ENCODE measurements at regions not wholly inside any gene's neighbourhood (a gene's known extent, or its start where the extent isn't known, plus 50 kb on each side); places are given as distances from the start of the nearest gene placed in this dataset.

DNA sequence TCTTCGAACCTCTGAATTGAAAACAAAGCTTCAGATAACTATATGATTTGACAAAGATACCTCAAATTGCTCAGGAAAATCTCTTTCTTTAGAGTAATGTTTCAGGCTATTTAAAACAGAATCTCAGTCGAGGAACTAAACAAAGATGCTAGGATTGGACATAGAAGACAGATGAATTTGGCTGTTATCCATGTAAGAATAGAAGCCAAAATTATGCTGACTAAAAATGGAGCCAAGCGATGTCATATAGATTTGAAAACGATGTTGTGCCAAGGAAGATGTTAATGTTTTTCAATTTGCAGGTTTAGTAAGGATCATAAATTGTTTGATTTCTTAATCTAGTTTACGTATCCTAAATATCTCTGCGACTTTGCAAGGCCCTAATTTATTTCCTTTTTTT, 295.9 kb downstream of the FOXG1 start:
- Histone ChIP-seq H3K79me2 (ENCODE audit: control insufficient read depth, insufficient read depth, low read length, unreplicated experiment) (no peaks in the 10 kb centered on the region), H3K27me3 (ENCODE audit: insufficient read depth, low read length) (no peaks in the 10 kb centered on the region), H3K4me1 (ENCODE audit: control insufficient read depth, insufficient read depth, low read length, unreplicated experiment) (no peaks in the 10 kb centered on the region), H3K36me3 (ENCODE audit: insufficient read depth, low read length) (no peaks in the 10 kb centered on the region), H2AFZ (ENCODE audit: low read length, unreplicated experiment) (no peak overlapping the region), H3K27ac (ENCODE audit: low read depth, low read length) (no peak overlapping the region), H3K4me3 (ENCODE audit: low read depth, low read length) (no peak overlapping the region)

DNA sequence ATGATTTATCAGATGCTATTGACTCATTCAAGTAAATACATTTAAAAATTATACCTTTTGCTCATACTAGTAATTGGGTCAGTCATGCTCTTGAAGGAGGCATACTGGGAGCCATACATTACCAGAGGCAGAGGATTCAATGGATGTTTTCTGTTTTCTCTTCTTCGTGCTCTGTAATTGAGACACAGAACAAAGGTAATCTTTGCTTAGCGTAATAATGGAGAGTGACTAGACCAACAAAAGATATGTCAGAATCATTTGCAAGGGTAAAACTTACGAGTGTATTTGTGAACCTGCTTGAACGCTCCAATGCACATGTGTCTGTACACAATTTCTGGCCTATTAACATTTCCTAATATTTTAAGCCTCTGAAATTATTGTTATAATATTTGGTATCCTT, 296.4 kb downstream of the FOXG1 start:
- H3K4me1 ChIP-seq (ENCODE audit: control insufficient read depth, insufficient read depth, low read length, unreplicated experiment), result no peaks in the 10 kb centered on the region
- no peak overlapping the region for H3K4me3 ChIP-seq (ENCODE audit: low read depth, low read length)
- no peaks in the 10 kb centered on the region for H3K36me3 ChIP-seq (ENCODE audit: insufficient read depth, low read length)
- no peak overlapping the region for H3K27ac ChIP-seq (ENCODE audit: low read depth, low read length)
- no peaks in the 10 kb centered on the region for H3K79me2 ChIP-seq (ENCODE audit: control insufficient read depth, insufficient read depth, low read length, unreplicated experiment)
- H3K27me3 ChIP-seq (ENCODE audit: insufficient read depth, low read length), result no peaks in the 10 kb centered on the region
- H2AFZ ChIP-seq (ENCODE audit: low read length, unreplicated experiment), result no peak overlapping the region

- Histone ChIP-seq H3K27me3 (ENCODE audit: insufficient read depth, low read length) (no peaks in the 10 kb centered on the region), H3K4me3 (ENCODE audit: low read depth, low read length) (no peak overlapping the region), H3K27ac (ENCODE audit: low read depth, low read length) (no peak overlapping the region), H3K4me1 (ENCODE audit: control insufficient read depth, insufficient read depth, low read length, unreplicated experiment) (no peaks in the 10 kb centered on the region), H3K79me2 (ENCODE audit: control insufficient read depth, insufficient read depth, low read length, unreplicated experiment) (no peaks in the 10 kb centered on the region), H2AFZ (ENCODE audit: low read length, unreplicated experiment) (no peak overlapping the region), H3K36me3 (ENCODE audit: insufficient read depth, low read length) (no peaks in the 10 kb centered on the region)
Measured at GRCh38 chr14:29064305-29064900, 297.8 kb downstream of the FOXG1 start.

DNA sequence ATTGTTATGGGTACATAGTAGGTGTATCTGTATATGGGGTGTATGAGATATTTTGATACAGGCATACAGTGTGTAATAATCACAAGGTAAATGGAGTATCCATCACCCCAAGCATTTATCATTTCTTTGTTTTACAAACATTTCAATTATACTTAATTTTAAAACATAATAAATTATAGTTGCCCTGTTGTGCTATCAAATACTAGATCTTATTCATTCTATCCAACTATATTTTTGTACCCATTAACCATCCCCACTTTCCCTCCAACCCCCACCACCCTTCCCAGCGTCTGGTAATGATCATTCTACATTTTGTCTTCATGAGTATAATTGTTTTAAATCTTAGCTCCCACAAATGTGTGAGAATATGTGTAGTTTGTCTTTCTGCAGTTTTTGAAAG, 302.6 kb downstream of the FOXG1 start:
- no peaks in the 10 kb centered on the region for H3K79me2 ChIP-seq (ENCODE audit: control insufficient read depth, insufficient read depth, low read length, unreplicated experiment)
- H3K27me3 ChIP-seq (ENCODE audit: insufficient read depth, low read length), result no peaks in the 10 kb centered on the region
- no peak overlapping the region for H2AFZ ChIP-seq (ENCODE audit: low read length, unreplicated experiment)
- H3K4me3 ChIP-seq (ENCODE audit: low read depth, low read length), result no peak overlapping the region
- no peaks in the 10 kb centered on the region for H3K36me3 ChIP-seq (ENCODE audit: insufficient read depth, low read length)
- H3K27ac ChIP-seq (ENCODE audit: low read depth, low read length), result no peak overlapping the region
- H3K4me1 ChIP-seq (ENCODE audit: control insufficient read depth, insufficient read depth, low read length, unreplicated experiment), result no peaks in the 10 kb centered on the region

DNA sequence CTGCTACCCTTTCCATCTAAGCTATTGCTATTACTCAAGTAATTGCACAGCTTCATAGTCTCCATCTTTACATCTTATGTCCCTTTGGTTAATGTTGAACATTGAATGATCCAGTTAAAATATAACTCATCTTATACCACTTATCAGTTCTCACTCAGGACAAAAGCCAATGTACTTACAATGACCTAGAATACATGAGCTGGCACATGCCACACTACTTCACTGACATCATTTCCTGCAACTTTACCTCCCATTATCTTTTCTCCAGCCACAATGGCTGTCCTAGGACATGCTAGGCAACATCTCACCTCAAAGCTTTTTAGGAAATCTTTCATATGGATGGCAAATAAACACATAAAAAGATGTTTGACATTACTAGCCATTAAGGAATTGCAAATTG, 309.2 kb downstream of the FOXG1 start:
- no peaks in the 10 kb centered on the region for H3K36me3 ChIP-seq (ENCODE audit: insufficient read depth, low read length)
- H3K27ac ChIP-seq (ENCODE audit: low read depth, low read length), result no peak overlapping the region
- H2AFZ ChIP-seq (ENCODE audit: low read length, unreplicated experiment), result no peak overlapping the region
- no peaks in the 10 kb centered on the region for H3K4me1 ChIP-seq (ENCODE audit: control insufficient read depth, insufficient read depth, low read length, unreplicated experiment)
- H3K4me3 ChIP-seq (ENCODE audit: low read depth, low read length), result no peak overlapping the region
- H3K79me2 ChIP-seq (ENCODE audit: control insufficient read depth, insufficient read depth, low read length, unreplicated experiment), result no peaks in the 10 kb centered on the region
- H3K27me3 ChIP-seq (ENCODE audit: insufficient read depth, low read length), result no peaks in the 10 kb centered on the region

GRCh38 chr14:29077916-29078315, 311.3 kb downstream of the FOXG1 start:
- Histone ChIP-seq H3K79me2 (ENCODE audit: control insufficient read depth, insufficient read depth, low read length, unreplicated experiment) (no peaks in the 10 kb centered on the region), H2AFZ (ENCODE audit: low read length, unreplicated experiment) (no peak overlapping the region), H3K4me3 (ENCODE audit: low read depth, low read length) (no peak overlapping the region), H3K27me3 (ENCODE audit: insufficient read depth, low read length) (no peaks in the 10 kb centered on the region), H3K27ac (ENCODE audit: low read depth, low read length) (no peak overlapping the region), H3K36me3 (ENCODE audit: insufficient read depth, low read length) (no peaks in the 10 kb centered on the region), H3K4me1 (ENCODE audit: control insufficient read depth, insufficient read depth, low read length, unreplicated experiment) (no peaks in the 10 kb centered on the region)

GRCh38 chr14:29078810-29079522, 312.4 kb downstream of the FOXG1 start:
- Histone ChIP-seq H3K36me3 (ENCODE audit: insufficient read depth, low read length) (no peaks in the 10 kb centered on the region), H3K4me3 (ENCODE audit: low read depth, low read length) (no peak overlapping the region), H3K4me1 (ENCODE audit: control insufficient read depth, insufficient read depth, low read length, unreplicated experiment) (no peaks in the 10 kb centered on the region), H3K27me3 (ENCODE audit: insufficient read depth, low read length) (no peaks in the 10 kb centered on the region), H3K27ac (ENCODE audit: low read depth, low read length) (no peak overlapping the region), H2AFZ (ENCODE audit: low read length, unreplicated experiment) (no peak overlapping the region), H3K79me2 (ENCODE audit: control insufficient read depth, insufficient read depth, low read length, unreplicated experiment) (no peaks in the 10 kb centered on the region)

DNA sequence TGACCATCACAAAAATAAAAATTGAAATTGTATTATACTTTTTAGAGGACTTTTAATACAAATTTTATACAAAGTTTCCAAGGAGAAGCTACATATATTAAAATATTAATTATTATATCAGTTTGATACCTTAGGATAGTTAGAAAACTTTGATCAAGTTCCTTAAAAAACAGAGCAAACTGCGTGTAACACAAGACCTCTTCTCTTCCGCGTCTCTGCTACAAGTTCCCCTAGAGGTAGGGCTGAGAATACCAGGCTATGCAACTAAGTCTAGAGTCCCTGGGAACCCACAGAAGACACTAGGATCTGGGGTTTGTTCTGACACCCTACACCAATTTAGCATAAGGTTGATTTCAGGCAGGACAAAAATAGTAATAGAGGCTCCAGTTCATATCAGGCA, 319.0 kb downstream of the FOXG1 start:
- H2AFZ ChIP-seq (ENCODE audit: low read length, unreplicated experiment), result no peak overlapping the region
- H3K79me2 ChIP-seq (ENCODE audit: control insufficient read depth, insufficient read depth, low read length, unreplicated experiment), result no peaks in the 10 kb centered on the region
- H3K36me3 ChIP-seq (ENCODE audit: insufficient read depth, low read length), result no peaks in the 10 kb centered on the region
- no peak overlapping the region for H3K27ac ChIP-seq (ENCODE audit: low read depth, low read length)
- H3K27me3 ChIP-seq (ENCODE audit: insufficient read depth, low read length), result no peaks in the 10 kb centered on the region
- no peaks in the 10 kb centered on the region for H3K4me1 ChIP-seq (ENCODE audit: control insufficient read depth, insufficient read depth, low read length, unreplicated experiment)
- no peak overlapping the region for H3K4me3 ChIP-seq (ENCODE audit: low read depth, low read length)

DNA sequence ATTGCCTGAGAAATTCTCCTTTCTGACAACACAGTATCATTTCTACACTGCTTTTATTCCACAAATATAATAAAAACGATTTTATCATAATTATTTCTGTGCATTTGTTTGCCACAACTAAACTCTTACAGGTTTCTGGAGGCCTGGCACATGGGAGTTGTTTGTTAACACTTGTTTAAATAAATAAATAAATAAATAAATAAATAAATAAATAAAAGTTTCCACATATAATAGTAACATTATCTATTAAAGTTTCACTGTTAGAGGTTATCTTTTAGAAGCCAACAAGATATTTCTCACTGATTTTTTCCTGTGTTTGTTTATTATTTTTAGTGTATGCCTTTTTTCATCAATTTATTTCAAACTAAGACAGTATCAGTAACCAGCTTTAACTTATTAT, 323.3 kb downstream of the FOXG1 start:
- Histone ChIP-seq H3K27me3 (ENCODE audit: insufficient read depth, low read length) (no peaks in the 10 kb centered on the region), H2AFZ (ENCODE audit: low read length, unreplicated experiment) (no peak overlapping the region), H3K36me3 (ENCODE audit: insufficient read depth, low read length) (no peaks in the 10 kb centered on the region), H3K79me2 (ENCODE audit: control insufficient read depth, insufficient read depth, low read length, unreplicated experiment) (no peaks in the 10 kb centered on the region), H3K4me1 (ENCODE audit: control insufficient read depth, insufficient read depth, low read length, unreplicated experiment) (no peaks in the 10 kb centered on the region), H3K4me3 (ENCODE audit: low read depth, low read length) (no peak overlapping the region), H3K27ac (ENCODE audit: low read depth, low read length) (no peak overlapping the region)

- Histone ChIP-seq H3K27me3 (ENCODE audit: insufficient read depth, low read length) (no peaks in the 10 kb centered on the region), H3K79me2 (ENCODE audit: control insufficient read depth, insufficient read depth, low read length, unreplicated experiment) (no peaks in the 10 kb centered on the region), H3K27ac (ENCODE audit: low read depth, low read length) (no peak overlapping the region), H3K4me3 (ENCODE audit: low read depth, low read length) (no peak overlapping the region), H3K36me3 (ENCODE audit: insufficient read depth, low read length) (no peaks in the 10 kb centered on the region), H2AFZ (ENCODE audit: low read length, unreplicated experiment) (no peak overlapping the region), H3K4me1 (ENCODE audit: control insufficient read depth, insufficient read depth, low read length, unreplicated experiment) (no peaks in the 10 kb centered on the region)
Measured at GRCh38 chr14:29092121-29092520, 325.5 kb downstream of the FOXG1 start.

- Histone ChIP-seq H3K27ac (ENCODE audit: low read depth, low read length) (no peak overlapping the region), H3K4me3 (ENCODE audit: low read depth, low read length) (no peak overlapping the region), H3K79me2 (ENCODE audit: control insufficient read depth, insufficient read depth, low read length, unreplicated experiment) (no peaks in the 10 kb centered on the region), H3K27me3 (ENCODE audit: insufficient read depth, low read length) (no peaks in the 10 kb centered on the region), H3K36me3 (ENCODE audit: insufficient read depth, low read length) (no peaks in the 10 kb centered on the region), H2AFZ (ENCODE audit: low read length, unreplicated experiment) (no peak overlapping the region), H3K4me1 (ENCODE audit: control insufficient read depth, insufficient read depth, low read length, unreplicated experiment) (no peaks in the 10 kb centered on the region)
Measured at GRCh38 chr14:29097476-29097875, 330.9 kb downstream of the FOXG1 start.

All from ACC112 (cell line).